Keratinocyte (primary cell): ENCODE measurements at regions not wholly inside any gene's neighbourhood (a gene's known extent, or its start where the extent isn't known, plus 50 kb on each side); places are given as distances from the start of the nearest gene placed in this dataset.

Source experiments
- DNase-seq: peaks from one replicate; pipeline ENCODE4 v3.0.0-alpha.2; 2011; ENCODE audit warnings: low read depth, missing footprints, low spot score
- FAIRE-seq: peaks from 2 replicates; lab custom pipeline; 2011; peaks lifted over from hg19 to GRCh38; lab: Jason Lieb, UNC
- H2AFZ ChIP-seq: 2 replicates; pipeline ENCODE4 v1.6.0; 2012; ENCODE audit warnings: low read length, control low read depth, inconsistent platforms; ENCODE audit not compliant: control insufficient read depth
- H3K27ac ChIP-seq: 2 replicates; pipeline ENCODE4 v1.5.1; 2011; ENCODE audit warnings: low read length; ENCODE audit not compliant: control insufficient read depth, insufficient read depth
- H3K27me3 ChIP-seq: 3 replicates; pipeline ENCODE4 v1.6.0; 2011; ENCODE audit warnings: low read length; ENCODE audit not compliant: control insufficient read depth, insufficient read depth; ENCODE audit errors: extremely low read depth
- H3K36me3 ChIP-seq, 2 experiments: 2 replicates in 1 of 2; 3 replicates in 1 of 2; pipeline ENCODE4 v1.5.1; 2011; ENCODE audit warnings: low read length in 2 of 2, mild to moderate bottlenecking in 1 of 2; ENCODE audit not compliant: control insufficient read depth in 2 of 2, insufficient read depth in 2 of 2; ENCODE audit errors: extremely low read depth in 1 of 2
- H3K4me1 ChIP-seq: 3 replicates; pipeline ENCODE4 v1.5.1; 2011; ENCODE audit warnings: low read length; ENCODE audit not compliant: control insufficient read depth, insufficient read depth; ENCODE audit errors: extremely low read depth
- H3K4me2 ChIP-seq: 3 replicates; pipeline ENCODE4 v1.6.0; 2011; ENCODE audit warnings: low read depth, low read length; ENCODE audit not compliant: control insufficient read depth, insufficient read depth; ENCODE audit errors: extremely low read depth
- H3K4me3 ChIP-seq, 3 experiments: fragments of 200-600 bp in 1 of 3; sonication (generic) in 1 of 3; 2 replicates in 2 of 3; 3 replicates in 1 of 3; pipeline ENCODE4 v1.5.1; 2011 to 2016; ENCODE audit warnings: low read length in 3 of 3, mild to moderate bottlenecking in 3 of 3, control low read depth in 2 of 3, inconsistent platforms in 1 of 3, low read depth in 1 of 3, mixed read lengths in 1 of 3, mixed run types in 1 of 3, moderate library complexity in 1 of 3; ENCODE audit not compliant: control insufficient read depth in 2 of 3, insufficient read depth in 2 of 3; ENCODE audit errors: extremely low read depth in 1 of 3
- H3K79me2 ChIP-seq: 2 replicates; pipeline ENCODE4 v1.6.0; 2012; ENCODE audit warnings: low read length; ENCODE audit not compliant: control insufficient read depth, insufficient read depth
- H3K9ac ChIP-seq: 3 replicates; pipeline ENCODE4 v1.6.0; 2011; ENCODE audit warnings: low read length; ENCODE audit not compliant: control insufficient read depth, insufficient read depth; ENCODE audit errors: extremely low read depth
- H3K9me1 ChIP-seq: 3 replicates; pipeline ENCODE4 v1.6.0; 2011; ENCODE audit warnings: low read length; ENCODE audit not compliant: control insufficient read depth, insufficient read depth; ENCODE audit errors: extremely low read depth
- H3K9me3 ChIP-seq: 2 replicates; pipeline ENCODE4 v1.5.1; 2012; ENCODE audit warnings: low read depth, low read length; ENCODE audit not compliant: control insufficient read depth
- H4K20me1 ChIP-seq: 3 replicates; pipeline ENCODE4 v1.6.0; 2011; ENCODE audit warnings: low read length; ENCODE audit not compliant: control insufficient read depth, insufficient read depth; ENCODE audit errors: extremely low read depth
- EZH2 ChIP-seq: IDR thresholded peaks from one replicate; pipeline ENCODE4 v1.6.1; 2012; ENCODE audit warnings: inconsistent platforms, mild to moderate bottlenecking, low read length, moderate library complexity
- dilution Hi-C: fragments of 300-500 bp; cut with MboI; formaldehyde crosslinking; loops from one replicate; pipeline ENCODE4 v1.7.0; 2020; ENCODE audit warnings: low sequenced_read_pairs; ENCODE audit not compliant: extremely low pct_ligation_motif_present
- TF ChIP-seq, protein P1 (sequence below), 3 experiments: IDR thresholded peaks in 1 of 3; conservative IDR thresholded peaks in 1 of 3; optimal IDR thresholded peaks in 1 of 3; 2 replicates in 2 of 3; 3 replicates in 1 of 3; pipeline versions ENCODE3 to v1.5.1; 2011; ENCODE audit warnings: low read length in 3 of 3, mild to moderate bottlenecking in 3 of 3, moderate library complexity in 2 of 3, control low read depth in 1 of 3, inconsistent platforms in 1 of 3; ENCODE audit not compliant: insufficient read depth in 2 of 3; ENCODE audit errors: extremely low read depth in 1 of 3

DNA sequence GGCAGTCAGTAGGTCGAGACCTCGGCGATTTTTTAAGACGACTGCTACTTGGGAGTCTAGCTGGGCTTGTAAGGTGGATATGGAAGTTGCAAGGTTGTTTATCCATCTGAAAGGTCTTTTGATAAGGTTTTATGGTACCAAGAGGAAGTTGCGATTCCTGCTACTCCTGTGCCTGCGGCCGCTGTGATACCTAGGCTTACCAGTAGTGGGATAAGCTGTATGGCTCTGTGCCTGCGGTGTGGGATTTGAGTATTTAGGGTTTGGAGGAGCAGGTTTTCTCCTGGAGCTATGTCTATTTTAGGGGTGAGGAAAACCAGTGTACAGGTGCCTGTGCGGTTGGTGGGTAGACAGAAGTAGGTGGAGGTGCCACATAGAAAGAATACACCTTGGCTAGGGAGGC is 1059.8 kb downstream of the SI start:
- no peaks in the 10 kb centered on the region for H3K27me3 ChIP-seq
- H3K4me2 ChIP-seq, result no peak overlapping the region
- no peak overlapping the region for H2AFZ ChIP-seq
- dilution Hi-C loops, result no loop called here
- H3K9me1 ChIP-seq, result no peaks in the 10 kb centered on the region
- FAIRE-seq, result no peak
- no peaks in the 10 kb centered on the region for H4K20me1 ChIP-seq
- no peak for DNase-seq
- no peaks in the 10 kb centered on the region for H3K4me1 ChIP-seq
- no peak overlapping the region for H3K27ac ChIP-seq
- no peaks in the 10 kb centered on the region for H3K36me3 ChIP-seq
- TF ChIP-seq EZH2, result no peak
- TF ChIP-seq, protein P1, sequence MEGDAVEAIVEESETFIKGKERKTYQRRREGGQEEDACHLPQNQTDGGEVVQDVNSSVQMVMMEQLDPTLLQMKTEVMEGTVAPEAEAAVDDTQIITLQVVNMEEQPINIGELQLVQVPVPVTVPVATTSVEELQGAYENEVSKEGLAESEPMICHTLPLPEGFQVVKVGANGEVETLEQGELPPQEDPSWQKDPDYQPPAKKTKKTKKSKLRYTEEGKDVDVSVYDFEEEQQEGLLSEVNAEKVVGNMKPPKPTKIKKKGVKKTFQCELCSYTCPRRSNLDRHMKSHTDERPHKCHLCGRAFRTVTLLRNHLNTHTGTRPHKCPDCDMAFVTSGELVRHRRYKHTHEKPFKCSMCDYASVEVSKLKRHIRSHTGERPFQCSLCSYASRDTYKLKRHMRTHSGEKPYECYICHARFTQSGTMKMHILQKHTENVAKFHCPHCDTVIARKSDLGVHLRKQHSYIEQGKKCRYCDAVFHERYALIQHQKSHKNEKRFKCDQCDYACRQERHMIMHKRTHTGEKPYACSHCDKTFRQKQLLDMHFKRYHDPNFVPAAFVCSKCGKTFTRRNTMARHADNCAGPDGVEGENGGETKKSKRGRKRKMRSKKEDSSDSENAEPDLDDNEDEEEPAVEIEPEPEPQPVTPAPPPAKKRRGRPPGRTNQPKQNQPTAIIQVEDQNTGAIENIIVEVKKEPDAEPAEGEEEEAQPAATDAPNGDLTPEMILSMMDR (optimal IDR thresholded peaks at IDR 0.05 in 1 of 3, IDR thresholded peaks at IDR 0.05 in 1 of 3, conservative IDR thresholded peaks at IDR 0.05 in 1 of 3; ENCODE audit: extremely low read depth in 1 of 3, insufficient read depth in 2 of 3, low read length in 3 of 3), result no peak
- no peaks in the 10 kb centered on the region for H3K9me3 ChIP-seq
- H3K4me3 ChIP-seq, result no peak overlapping the region
- no peaks in the 10 kb centered on the region for H3K79me2 ChIP-seq
- H3K9ac ChIP-seq, result no peak overlapping the region

DNA sequence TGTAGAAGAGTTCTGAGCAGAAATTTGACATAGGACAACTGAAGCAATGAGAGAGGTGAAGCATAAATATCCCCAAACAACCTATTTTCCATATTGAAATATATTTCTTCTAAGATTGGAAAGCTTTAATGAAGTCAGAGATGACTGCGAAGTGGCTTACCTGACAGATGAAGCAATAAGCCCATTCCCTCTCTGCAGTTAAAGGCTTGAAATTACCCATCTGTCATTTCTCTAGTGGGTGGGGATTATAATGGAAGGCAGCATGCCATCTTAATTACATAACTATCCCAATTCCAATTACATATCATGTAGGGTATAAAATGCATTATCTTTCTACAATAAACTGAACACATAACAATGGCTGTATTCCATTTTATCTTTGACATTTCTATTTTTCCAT is 1070.5 kb downstream of the SI start:
- TF ChIP-seq EZH2, result no peak
- TF ChIP-seq, protein P1 (optimal IDR thresholded peaks at IDR 0.05 in 1 of 3, IDR thresholded peaks at IDR 0.05 in 1 of 3, conservative IDR thresholded peaks at IDR 0.05 in 1 of 3; ENCODE audit: extremely low read depth in 1 of 3, insufficient read depth in 2 of 3, low read length in 3 of 3), result no peak
- no peak for DNase-seq
- Histone ChIP-seq H3K4me3 (no peak overlapping the region), H3K4me2 (no peak overlapping the region), H3K9me1 (no peaks in the 10 kb centered on the region), H3K27me3 (no peaks in the 10 kb centered on the region), H3K36me3 (no peaks in the 10 kb centered on the region), H2AFZ (no peak overlapping the region), H3K27ac (no peak overlapping the region), H3K9ac (no peak overlapping the region), H4K20me1 (no peaks in the 10 kb centered on the region), H3K9me3 (no peaks in the 10 kb centered on the region), H3K79me2 (no peaks in the 10 kb centered on the region), H3K4me1 (no peaks in the 10 kb centered on the region)
- dilution Hi-C loops, result no loop called here
- FAIRE-seq, result no peak
